ENCODE measurements at regions not wholly inside any gene's neighbourhood (a gene's known extent, or its start where the extent isn't known, plus 50 kb on each side); places are given as distances from the start of the nearest gene placed in this dataset.

DNA sequence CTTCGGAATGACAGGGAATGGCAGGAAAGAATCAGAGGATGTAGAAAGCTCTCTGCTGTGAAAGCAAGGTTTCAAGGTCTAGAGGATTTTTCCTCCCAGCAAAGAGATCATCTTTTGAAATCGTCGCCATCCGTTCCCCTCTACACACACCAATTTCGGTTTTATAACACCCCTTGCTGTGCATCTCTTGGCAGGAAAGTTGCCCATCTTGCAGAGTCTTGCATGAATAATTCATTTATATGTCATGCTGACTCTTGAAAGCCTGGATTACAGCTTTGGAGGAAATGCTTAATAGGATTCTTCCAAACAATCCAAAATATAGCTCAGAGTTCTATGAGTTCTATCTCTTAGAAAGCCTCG lies 262.7 kb downstream of the CHL1 start (continued):
- TF ChIP-seq, protein P1, sequence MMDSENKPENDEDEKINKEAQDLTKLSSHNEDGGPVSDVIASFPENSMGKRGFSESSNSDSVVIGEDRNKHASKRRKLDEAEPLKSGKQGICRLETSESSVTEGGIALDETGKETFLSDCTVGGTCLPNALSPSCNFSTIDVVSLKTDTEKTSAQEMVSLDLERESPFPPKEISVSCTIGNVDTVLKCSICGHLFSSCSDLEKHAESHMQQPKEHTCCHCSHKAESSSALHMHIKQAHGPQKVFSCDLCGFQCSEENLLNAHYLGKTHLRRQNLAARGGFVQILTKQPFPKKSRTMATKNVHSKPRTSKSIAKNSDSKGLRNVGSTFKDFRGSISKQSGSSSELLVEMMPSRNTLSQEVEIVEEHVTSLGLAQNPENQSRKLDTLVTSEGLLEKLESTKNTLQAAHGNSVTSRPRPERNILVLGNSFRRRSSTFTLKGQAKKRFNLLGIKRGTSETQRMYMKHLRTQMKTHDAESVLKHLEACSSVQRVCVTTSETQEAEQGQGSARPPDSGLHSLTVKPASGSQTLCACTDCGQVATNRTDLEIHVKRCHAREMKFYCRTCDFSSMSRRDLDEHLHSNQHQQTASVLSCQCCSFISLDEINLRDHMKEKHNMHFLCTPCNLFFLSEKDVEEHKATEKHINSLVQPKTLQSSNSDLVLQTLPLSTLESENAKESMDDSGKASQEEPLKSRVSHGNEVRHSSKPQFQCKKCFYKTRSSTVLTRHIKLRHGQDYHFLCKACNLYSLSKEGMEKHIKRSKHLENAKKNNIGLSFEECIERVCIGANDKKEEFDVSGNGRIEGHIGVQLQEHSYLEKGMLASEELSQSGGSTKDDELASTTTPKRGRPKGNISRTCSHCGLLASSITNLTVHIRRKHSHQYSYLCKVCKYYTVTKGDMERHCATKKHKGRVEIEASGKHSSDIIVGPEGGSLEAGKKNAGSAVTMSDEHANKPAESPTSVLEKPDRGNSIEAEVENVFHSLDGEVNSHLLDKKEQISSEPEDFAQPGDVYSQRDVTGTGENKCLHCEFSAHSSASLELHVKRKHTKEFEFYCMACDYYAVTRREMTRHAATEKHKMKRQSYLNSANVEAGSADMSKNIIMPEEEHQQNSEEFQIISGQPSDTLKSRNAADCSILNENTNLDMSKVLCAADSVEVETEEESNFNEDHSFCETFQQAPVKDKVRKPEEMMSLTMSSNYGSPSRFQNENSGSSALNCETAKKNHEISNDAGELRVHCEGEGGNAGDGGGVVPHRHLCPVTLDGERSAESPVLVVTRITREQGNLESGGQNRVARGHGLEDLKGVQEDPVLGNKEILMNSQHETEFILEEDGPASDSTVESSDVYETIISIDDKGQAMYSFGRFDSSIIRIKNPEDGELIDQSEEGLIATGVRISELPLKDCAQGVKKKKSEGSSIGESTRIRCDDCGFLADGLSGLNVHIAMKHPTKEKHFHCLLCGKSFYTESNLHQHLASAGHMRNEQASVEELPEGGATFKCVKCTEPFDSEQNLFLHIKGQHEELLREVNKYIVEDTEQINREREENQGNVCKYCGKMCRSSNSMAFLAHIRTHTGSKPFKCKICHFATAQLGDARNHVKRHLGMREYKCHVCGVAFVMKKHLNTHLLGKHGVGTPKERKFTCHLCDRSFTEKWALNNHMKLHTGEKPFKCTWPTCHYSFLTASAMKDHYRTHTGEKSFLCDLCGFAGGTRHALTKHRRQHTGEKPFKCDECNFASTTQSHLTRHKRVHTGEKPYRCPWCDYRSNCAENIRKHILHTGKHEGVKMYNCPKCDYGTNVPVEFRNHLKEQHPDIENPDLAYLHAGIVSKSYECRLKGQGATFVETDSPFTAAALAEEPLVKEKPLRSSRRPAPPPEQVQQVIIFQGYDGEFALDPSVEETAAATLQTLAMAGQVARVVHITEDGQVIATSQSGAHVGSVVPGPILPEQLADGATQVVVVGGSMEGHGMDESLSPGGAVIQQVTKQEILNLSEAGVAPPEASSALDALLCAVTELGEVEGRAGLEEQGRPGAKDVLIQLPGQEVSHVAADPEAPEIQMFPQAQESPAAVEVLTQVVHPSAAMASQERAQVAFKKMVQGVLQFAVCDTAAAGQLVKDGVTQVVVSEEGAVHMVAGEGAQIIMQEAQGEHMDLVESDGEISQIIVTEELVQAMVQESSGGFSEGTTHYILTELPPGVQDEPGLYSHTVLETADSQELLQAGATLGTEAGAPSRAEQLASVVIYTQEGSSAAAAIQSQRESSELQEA (CRISPR knock-in tag; IDR thresholded peaks at IDR 0.05; ENCODE audit: not compliant biosample characterization) = no peak

DNA sequence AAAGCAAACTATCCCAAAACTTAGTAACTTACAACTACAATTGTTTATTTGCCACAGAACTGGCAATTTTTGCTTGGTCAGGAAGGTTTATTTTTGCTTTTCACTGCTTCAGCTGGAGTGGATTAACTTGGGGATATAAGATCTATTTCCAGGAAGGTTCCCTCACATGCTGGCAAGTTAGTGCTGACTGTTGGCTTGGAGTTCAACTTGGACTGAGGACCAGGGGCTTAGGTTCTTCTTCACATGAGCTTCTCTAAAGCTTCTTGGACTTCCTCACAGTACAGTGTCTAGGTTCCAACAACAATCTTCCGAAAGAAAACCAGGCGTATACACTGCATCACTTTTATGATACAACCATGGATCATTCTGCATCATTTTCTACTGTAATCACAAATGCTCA lies 264.4 kb downstream of the CHL1 start:
- Histone ChIP-seq H3K4me3 (replicated peaks in 1 of 3; ENCODE audit: insufficient read depth in 1 of 3, low read depth in 2 of 3, low read length in 3 of 3) (no peak overlapping the region), H3K79me2 (ENCODE audit: insufficient read depth, low read length) (no peaks in the 10 kb centered on the region), H3K9ac (ENCODE audit: insufficient read depth, low read depth, low read length) (no peak overlapping the region), H3K27ac (ENCODE audit: extremely low read length, insufficient read depth, low read length) (no peak overlapping the region), H2AFZ (ENCODE audit: low read length) (no peak overlapping the region), H3K36me3 (replicated peaks in 1 of 2; ENCODE audit: control insufficient read depth in 1 of 2, insufficient read depth in 2 of 2, low read length in 2 of 2) (no peaks in the 10 kb centered on the region), H3K4me1 (ENCODE audit: insufficient read depth, low read length) (no peaks in the 10 kb centered on the region), H3K4me2 (ENCODE audit: low read depth, low read length) (no peak overlapping the region), H3K9me3 (ENCODE audit: low read length) (peaks cover 40% of the 10 kb centered on the region), H3K27me3 (ENCODE audit: control insufficient read depth in 1 of 2, insufficient read depth in 2 of 2, low read length in 2 of 2) (no peaks in the 10 kb centered on the region), H4K20me1 (ENCODE audit: insufficient read depth, low read length) (no peaks in the 10 kb centered on the region)
- no peak for ATAC-seq
- no TSS peak for BruUV-seq (replicated peaks)
- FAIRE-seq = no peak
- no peak for DNase-seq (ENCODE audit: low spot score)
- WGBS (ENCODE audit: low lambda C conversion rate) = 80% methylated on average over 2 of the region's 2 CpGs
- intact Hi-C loops (cut with micrococcal nuclease; ENCODE audit: unreplicated experiment) = no loop called here
- in situ Hi-C loops (cut with HindIII; ENCODE audit: extremely low pct_ligation_motif_present, low pct_unique_long_range_greater_than_20kb) = no loop called here
- POLR2A ChIA-PET = no interaction called here
- CTCF ChIA-PET (ENCODE audit: low intra/inter-chr PET ratio, low total read pairs) = no interaction called here
- no peak for TF ChIP-seq ZSCAN9 (CRISPR knock-in tag; IDR thresholded peaks at IDR 0.05; ENCODE audit: borderline replicate concordance)
- TF ChIP-seq, protein P2, sequence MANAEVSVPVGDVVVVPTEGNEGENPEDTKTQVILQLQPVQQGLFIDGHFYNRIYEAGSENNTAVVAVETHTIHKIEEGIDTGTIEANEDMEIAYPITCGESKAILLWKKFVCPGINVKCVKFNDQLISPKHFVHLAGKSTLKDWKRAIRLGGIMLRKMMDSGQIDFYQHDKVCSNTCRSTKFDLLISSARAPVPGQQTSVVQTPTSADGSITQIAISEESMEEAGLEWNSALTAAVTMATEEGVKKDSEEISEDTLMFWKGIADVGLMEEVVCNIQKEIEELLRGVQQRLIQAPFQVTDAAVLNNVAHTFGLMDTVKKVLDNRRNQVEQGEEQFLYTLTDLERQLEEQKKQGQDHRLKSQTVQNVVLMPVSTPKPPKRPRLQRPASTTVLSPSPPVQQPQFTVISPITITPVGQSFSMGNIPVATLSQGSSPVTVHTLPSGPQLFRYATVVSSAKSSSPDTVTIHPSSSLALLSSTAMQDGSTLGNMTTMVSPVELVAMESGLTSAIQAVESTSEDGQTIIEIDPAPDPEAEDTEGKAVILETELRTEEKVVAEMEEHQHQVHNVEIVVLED (CRISPR knock-in tag; IDR thresholded peaks at IDR 0.05; ENCODE audit: borderline replicate concordance) = no peak

All from HepG2 (cell line).